HCT116 (cell line): ENCODE measurements at regions not wholly inside any gene's neighbourhood (a gene's known extent, or its start where the extent isn't known, plus 50 kb on each side); places are given as distances from the start of the nearest gene placed in this dataset.

ENCODE experiments used
- ATAC-seq: fragments of 200-7000 bp; cut with Tn5 transposase; 2 replicates; pipeline ENCODE4 v1.9.1; 2020; ENCODE audit warnings: mild to moderate bottlenecking, moderate library complexity
- BruUV-seq: library from RNA; stranded (reverse); fragments of 400-500 nt; replicated peaks from 2 replicates; lab custom pipeline; 2021; lab: Mats Ljungman, UMichigan
- CTCF ChIA-PET: fragments of 300-600 bp; sonication (Branson Sonifier 250); formaldehyde crosslinking; loops from one replicate; lab custom pipeline; 2021; ENCODE audit warnings: antibody characterized with exemption; lab: Charles Lee
- POLR2A ChIA-PET: fragments of 300-600, 350-600 bp; sonication (Branson Sonifier 250); formaldehyde crosslinking; loops from one replicate; lab custom pipeline; 2021; ENCODE audit warnings: antibody characterized with exemption; lab: Charles Lee
- RAD21 ChIA-PET, 2 experiments: fragments of 300-600 bp; sonication (Branson Sonifier 250); formaldehyde crosslinking; loops; one replicate each; lab custom pipeline; 2023; ENCODE audit warnings: low total read pairs in 2 of 2; ENCODE audit not compliant: uncharacterized antibody in 2 of 2, unreplicated experiment in 2 of 2, low non-redundant PET in 1 of 2; lab: Charles Lee
- DNase-seq: peaks from one replicate; pipeline ENCODE4 v3.0.0-alpha.2; 2010; ENCODE audit warnings: low read depth, low spot score
- H2AFZ ChIP-seq: fragments of 200-600 bp; shearing (Covaris generic), sonication (generic); 2 replicates; pipeline ENCODE4 v1.6.1; 2017; ENCODE audit warnings: low read depth, mixed run types, mixed read lengths, antibody characterized with exemption, low read length; ENCODE audit not compliant: poor library complexity, severe bottlenecking
- H3K27ac ChIP-seq: 2 replicates; pipeline ENCODE4 v1.5.1; 2012; ENCODE audit warnings: low read depth, low read length
- H3K27me3 ChIP-seq: fragments of 200-600 bp; sonication (generic); 2 replicates; pipeline ENCODE4 v1.6.1; 2016; ENCODE audit warnings: mixed run types, low read length, mixed read lengths; ENCODE audit not compliant: insufficient read depth
- H3K36me3 ChIP-seq, 2 experiments: fragments of 200-500 bp in 1 of 2; fragments of 200-600 bp in 1 of 2; sonication (Bioruptor generic) in 1 of 2; sonication (generic) in 1 of 2; 2 replicates each; pipeline versions ENCODE4 v1.5.1 to v1.6.1; 2014 to 2016; ENCODE audit warnings: low read length in 2 of 2, inconsistent platforms in 1 of 2, mixed read lengths in 1 of 2, mixed run types in 1 of 2; ENCODE audit not compliant: insufficient read depth in 2 of 2, control insufficient read depth in 1 of 2
- H3K4me1 ChIP-seq, 2 experiments: fragments of 200-600 bp in 1 of 2; sonication (generic) in 1 of 2; 2 replicates each; pipeline versions ENCODE4 v1.5.1 to v1.6.1; 2012 to 2017; ENCODE audit warnings: low read length in 2 of 2, inconsistent platforms in 1 of 2, mild to moderate bottlenecking in 1 of 2, mixed read lengths in 1 of 2, mixed run types in 1 of 2, moderate library complexity in 1 of 2; ENCODE audit not compliant: insufficient read depth in 2 of 2, control insufficient read depth in 1 of 2
- H3K4me2 ChIP-seq: fragments of 200-600 bp; sonication (generic); 2 replicates; pipeline ENCODE4 v1.6.1; 2017; ENCODE audit warnings: mixed run types, low read length, mixed read lengths
- H3K4me3 ChIP-seq, 2 experiments: fragments of 200-600 bp in 1 of 2; sonication (generic) in 1 of 2; replicated peaks in 1 of 2; 2 replicates each; pipeline ENCODE4 v1.5.1; 2011 to 2016; ENCODE audit warnings: low read length in 2 of 2, control low read depth in 1 of 2, low read depth in 1 of 2, mild to moderate bottlenecking in 1 of 2, mixed read lengths in 1 of 2, mixed run types in 1 of 2
- H3K79me2 ChIP-seq: fragments of 200-600 bp; sonication (generic); 2 replicates; pipeline ENCODE4 v1.6.1; 2017; ENCODE audit warnings: mild to moderate bottlenecking, mixed run types, low read length, moderate library complexity, mixed read lengths; ENCODE audit not compliant: insufficient read depth
- H3K9ac ChIP-seq: fragments of 200-600 bp; sonication (generic); 2 replicates; pipeline ENCODE4 v1.6.1; 2016; ENCODE audit warnings: low read length, mixed read lengths
- H3K9me2 ChIP-seq: fragments of 200-600 bp; sonication (generic), shearing (Covaris generic); 2 replicates; pipeline ENCODE4 v1.6.1; 2017; ENCODE audit warnings: mixed run types, mild to moderate bottlenecking, moderate library complexity; ENCODE audit not compliant: insufficient read depth
- H3K9me3 ChIP-seq, 2 experiments: fragments of 200-500 bp in 1 of 2; fragments of 200-600 bp in 1 of 2; sonication (Bioruptor generic) in 1 of 2; sonication (generic) in 1 of 2; 2 replicates each; pipeline ENCODE4 v1.6.1; 2014 to 2017; ENCODE audit warnings: low read length in 2 of 2, mixed read lengths in 2 of 2, inconsistent platforms in 1 of 2, low read depth in 1 of 2, mild to moderate bottlenecking in 1 of 2, mixed run types in 1 of 2, moderate library complexity in 1 of 2; ENCODE audit not compliant: control insufficient read depth in 1 of 2, insufficient read depth in 1 of 2
- H4K20me1 ChIP-seq: fragments of 200-600 bp; sonication (generic), shearing (Covaris generic); 2 replicates; pipeline ENCODE4 v1.6.1; 2017; ENCODE audit warnings: mixed run types, mild to moderate bottlenecking, moderate library complexity; ENCODE audit not compliant: insufficient read depth
- CBX3 ChIP-seq: IDR thresholded peaks from 2 replicates; pipeline ENCODE4 v1.6.1; 2012; ENCODE audit warnings: low read depth
- CEBPB ChIP-seq: IDR thresholded peaks from 2 replicates; pipeline ENCODE4 v1.6.1; 2012; ENCODE audit warnings: low read depth
- EGR1 ChIP-seq: IDR thresholded peaks from 2 replicates; pipeline ENCODE4 v1.6.1; 2012; ENCODE audit warnings: low read depth
- ELF1 ChIP-seq: IDR thresholded peaks from 2 replicates; pipeline ENCODE4 v1.6.1; 2012; ENCODE audit warnings: low read depth, borderline replicate concordance
- EZH2 ChIP-seq: fragments of 200-600 bp; sonication (generic); IDR thresholded peaks from 2 replicates; pipeline ENCODE4 v1.6.1; 2017; ENCODE audit warnings: antibody characterized with exemption, mixed run types
- EZH2phosphoT487 ChIP-seq: fragments of 200-600 bp; IDR thresholded peaks from 2 replicates; pipeline ENCODE4 v1.6.1; 2018; ENCODE audit warnings: antibody characterized with exemption, borderline replicate concordance
- FOSL1 ChIP-seq: IDR thresholded peaks from 2 replicates; pipeline ENCODE4 v1.6.1; 2012; ENCODE audit warnings: low read depth
- JUND ChIP-seq: IDR thresholded peaks from 2 replicates; pipeline ENCODE4 v1.6.1; 2012
- SP1 ChIP-seq: IDR thresholded peaks from 2 replicates; pipeline ENCODE4 v1.6.1; 2012; ENCODE audit warnings: low read depth
- SRF ChIP-seq: IDR thresholded peaks from 2 replicates; pipeline ENCODE4 v1.6.1; 2012; ENCODE audit warnings: low read depth
- YY1 ChIP-seq: IDR thresholded peaks from 2 replicates; pipeline ENCODE4 v1.6.1; 2011; ENCODE audit warnings: low read length, low read depth, moderate library complexity, mild to moderate bottlenecking; ENCODE audit not compliant: insufficient replicate concordance; ENCODE audit errors: extremely low read depth
- ZFX ChIP-seq: fragments of 450-650 bp; IDR thresholded peaks from 2 replicates; pipeline ENCODE4 v1.6.1; 2017
- intact Hi-C: fragments of 100-400 bp; cut with micrococcal nuclease; formaldehyde crosslinking; loops from 2 replicates; pipeline ENCODE4 v1.10.0; 2022
- TF ChIP-seq, protein P1 (sequence below), 3 experiments: fragments of 200-600 bp in 1 of 3; sonication (generic) in 1 of 3; IDR thresholded peaks in 2 of 3; conservative IDR thresholded peaks in 1 of 3; 2 replicates each; pipeline ENCODE4 v1.5.1; 2012 to 2017; ENCODE audit warnings: low read depth in 2 of 3, low read length in 2 of 3, antibody characterized with exemption in 1 of 3, borderline replicate concordance in 1 of 3, control low read depth in 1 of 3, mild to moderate bottlenecking in 1 of 3, mixed read lengths in 1 of 3, mixed run types in 1 of 3, moderate library complexity in 1 of 3; ENCODE audit not compliant: insufficient read depth in 1 of 3
- TF ChIP-seq, protein P2 (sequence below): IDR thresholded peaks from 2 replicates; pipeline ENCODE4 v1.6.1; 2012

DNA sequence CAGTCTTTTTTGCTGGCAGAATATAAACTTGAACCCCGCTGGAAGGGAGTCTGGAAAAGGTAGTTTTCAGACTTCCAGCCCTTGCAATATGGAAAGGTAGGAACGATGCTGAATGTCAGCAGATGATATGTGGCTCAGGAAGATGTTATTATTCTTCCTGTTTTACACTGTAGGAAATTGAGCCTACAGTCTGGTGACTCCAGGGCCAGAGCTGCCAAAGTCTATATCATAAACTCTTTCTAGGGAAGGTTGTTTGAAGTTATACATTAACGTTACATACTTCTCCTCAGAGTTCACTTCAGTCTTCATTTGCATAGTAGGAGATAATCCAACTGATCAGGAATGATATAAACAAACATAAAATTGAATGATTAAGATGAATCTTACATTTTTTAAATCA, 141.3 kb downstream of the FAT4 start:
- Histone ChIP-seq H3K36me3 (no peaks in the 10 kb centered on the region), H3K4me1 (no peaks in the 10 kb centered on the region), H2AFZ (no peak overlapping the region)
- intact Hi-C loops: no loop called here
- TF ChIP-seq ELF1 (no peak), EGR1 (no peak)
- TF ChIP-seq, all 23 proteins: peak for 0
- no peaks in the 10 kb centered on the region for H3K27me3 ChIP-seq
- H3K27ac ChIP-seq: no peak overlapping the region
- no peaks in the 10 kb centered on the region for H3K9me2 ChIP-seq
- no peak for ATAC-seq
- BruUV-seq: no TSS peak
- POLR2A ChIA-PET: no interaction called here
- no peak for DNase-seq
- RAD21 ChIA-PET: no interaction called here
- H3K9ac ChIP-seq: no peak overlapping the region
- no peak overlapping the region for H3K4me3 ChIP-seq
- CTCF ChIA-PET: no interaction called here
- no peak overlapping the region for H3K4me2 ChIP-seq
- H3K9me3 ChIP-seq: no peaks in the 10 kb centered on the region
- no peaks in the 10 kb centered on the region for H3K79me2 ChIP-seq
- H4K20me1 ChIP-seq: no peaks in the 10 kb centered on the region

DNA sequence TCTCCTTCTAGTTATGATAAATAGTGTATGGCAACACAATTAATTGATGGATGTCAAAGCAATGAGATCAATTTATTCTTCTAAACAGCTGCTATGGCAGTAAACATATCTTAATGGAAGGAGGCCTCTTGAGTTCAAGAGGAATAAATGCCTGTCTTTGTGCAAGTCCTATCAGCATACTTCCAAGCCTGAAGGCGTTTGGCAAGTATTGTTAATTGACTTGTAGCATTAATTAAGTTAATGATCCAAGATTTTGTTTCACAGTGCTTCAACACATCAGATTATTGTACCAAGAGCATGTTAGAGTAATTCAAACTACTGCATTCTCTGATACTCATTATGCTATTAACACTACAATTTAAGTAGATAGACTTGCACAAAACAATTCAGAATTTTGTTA, 144.8 kb downstream of the FAT4 start:
- TF ChIP-seq ZFX: no peak
- TF ChIP-seq EGR1: no peak
- no peak for TF ChIP-seq CBX3
- TF ChIP-seq EZH2phosphoT487: no peak
- TF ChIP-seq, protein P1, sequence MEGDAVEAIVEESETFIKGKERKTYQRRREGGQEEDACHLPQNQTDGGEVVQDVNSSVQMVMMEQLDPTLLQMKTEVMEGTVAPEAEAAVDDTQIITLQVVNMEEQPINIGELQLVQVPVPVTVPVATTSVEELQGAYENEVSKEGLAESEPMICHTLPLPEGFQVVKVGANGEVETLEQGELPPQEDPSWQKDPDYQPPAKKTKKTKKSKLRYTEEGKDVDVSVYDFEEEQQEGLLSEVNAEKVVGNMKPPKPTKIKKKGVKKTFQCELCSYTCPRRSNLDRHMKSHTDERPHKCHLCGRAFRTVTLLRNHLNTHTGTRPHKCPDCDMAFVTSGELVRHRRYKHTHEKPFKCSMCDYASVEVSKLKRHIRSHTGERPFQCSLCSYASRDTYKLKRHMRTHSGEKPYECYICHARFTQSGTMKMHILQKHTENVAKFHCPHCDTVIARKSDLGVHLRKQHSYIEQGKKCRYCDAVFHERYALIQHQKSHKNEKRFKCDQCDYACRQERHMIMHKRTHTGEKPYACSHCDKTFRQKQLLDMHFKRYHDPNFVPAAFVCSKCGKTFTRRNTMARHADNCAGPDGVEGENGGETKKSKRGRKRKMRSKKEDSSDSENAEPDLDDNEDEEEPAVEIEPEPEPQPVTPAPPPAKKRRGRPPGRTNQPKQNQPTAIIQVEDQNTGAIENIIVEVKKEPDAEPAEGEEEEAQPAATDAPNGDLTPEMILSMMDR (IDR thresholded peaks at IDR 0.05 in 2 of 3, conservative IDR thresholded peaks at IDR 0.05 in 1 of 3; ENCODE audit: borderline replicate concordance in 1 of 3, insufficient read depth in 1 of 3, low read depth in 2 of 3, low read length in 2 of 3): no peak
- TF ChIP-seq SP1: no peak
- no peak for TF ChIP-seq EZH2
- TF ChIP-seq, protein P2, sequence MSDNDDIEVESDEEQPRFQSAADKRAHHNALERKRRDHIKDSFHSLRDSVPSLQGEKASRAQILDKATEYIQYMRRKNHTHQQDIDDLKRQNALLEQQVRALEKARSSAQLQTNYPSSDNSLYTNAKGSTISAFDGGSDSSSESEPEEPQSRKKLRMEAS: no peak
- no peak for TF ChIP-seq ELF1
- no peak for TF ChIP-seq JUND
- no peak for TF ChIP-seq CEBPB
- TF ChIP-seq SRF: no peak
- no peak for TF ChIP-seq FOSL1
- no peak for TF ChIP-seq YY1
- no peaks in the 10 kb centered on the region for H3K36me3 ChIP-seq
- H3K9me3 ChIP-seq: no peaks in the 10 kb centered on the region
- no peaks in the 10 kb centered on the region for H3K79me2 ChIP-seq
- H3K9me2 ChIP-seq: peaks cover 6% of the 10 kb centered on the region; the same call in 1 of the 2 replicates
- RAD21 ChIA-PET: no interaction called here
- intact Hi-C loops: no loop called here
- H2AFZ ChIP-seq: no peak overlapping the region
- CTCF ChIA-PET: no interaction called here
- H4K20me1 ChIP-seq: no peaks in the 10 kb centered on the region
- POLR2A ChIA-PET: no interaction called here
- no peak overlapping the region for H3K27ac ChIP-seq
- no peak overlapping the region for H3K4me3 ChIP-seq
- no peak overlapping the region for H3K9ac ChIP-seq
- DNase-seq: no peak
- H3K27me3 ChIP-seq: no peaks in the 10 kb centered on the region
- H3K4me2 ChIP-seq: no peak overlapping the region
- no peaks in the 10 kb centered on the region for H3K4me1 ChIP-seq
- no peak for ATAC-seq
- no TSS peak for BruUV-seq
